ENCODE measurements at regions not wholly inside any gene's neighbourhood (a gene's known extent, or its start where the extent isn't known, plus 50 kb on each side); places are given as distances from the start of the nearest gene placed in this dataset.
"Not testable (repeated sequence)": the region's sequence is repeated elsewhere in the genome, so short reads cannot be mapped to it uniquely, and the experiment has no call there.

DNA sequence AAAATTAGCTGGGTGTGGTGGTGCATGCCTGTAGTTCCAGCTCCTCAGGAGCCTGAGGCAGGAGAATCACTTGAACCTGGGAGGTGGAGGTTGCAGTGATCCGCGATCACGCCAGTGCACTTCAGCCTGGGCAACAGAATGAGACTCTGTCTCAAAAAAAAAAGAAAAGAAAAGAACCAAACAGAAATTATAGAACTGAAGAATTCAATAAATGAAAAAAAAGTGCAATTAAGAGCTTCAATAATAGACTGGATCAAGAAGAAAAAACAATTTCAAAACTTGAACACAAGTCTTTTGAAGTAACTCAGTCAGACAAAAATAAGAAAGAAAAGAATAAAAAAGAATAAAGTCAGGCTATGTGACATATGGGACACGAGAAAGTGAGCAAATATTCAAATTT, 175.8 kb upstream of the ZSWIM2 start:
- no peak overlapping the region for H3K4me3 ChIP-seq (ENCODE audit: low read length)
- no peaks in the 10 kb centered on the region for H3K4me1 ChIP-seq (ENCODE audit: insufficient read depth, low read length)
- Mint-ChIP-seq H3K4me1 (no peaks in the 10 kb centered on the region), H3K27me3 (no peaks in the 10 kb centered on the region), H3K4me3 (no peak overlapping the region), H3K27ac (no peak overlapping the region), H3K36me3 (no peaks in the 10 kb centered on the region), H3K9me3 (peaks cover 13 to 27% (median 17%) of the 10 kb centered on the region in 5 donors)
- no peaks in the 10 kb centered on the region for H3K27me3 ChIP-seq (ENCODE audit: insufficient read depth, low read length, poor library complexity, severe bottlenecking)
- CTCF ChIA-PET, result no interaction called here
- H3K36me3 ChIP-seq (ENCODE audit: insufficient read depth, low read length), result no peaks in the 10 kb centered on the region
- no peaks in the 10 kb centered on the region for H3K9me3 ChIP-seq (ENCODE audit: low read length)
- POLR2A ChIA-PET, result no interaction called here
- no peak overlapping the region for H3K27ac ChIP-seq (ENCODE audit: low read depth, low read length)
- DNase-seq, result no peak

DNA sequence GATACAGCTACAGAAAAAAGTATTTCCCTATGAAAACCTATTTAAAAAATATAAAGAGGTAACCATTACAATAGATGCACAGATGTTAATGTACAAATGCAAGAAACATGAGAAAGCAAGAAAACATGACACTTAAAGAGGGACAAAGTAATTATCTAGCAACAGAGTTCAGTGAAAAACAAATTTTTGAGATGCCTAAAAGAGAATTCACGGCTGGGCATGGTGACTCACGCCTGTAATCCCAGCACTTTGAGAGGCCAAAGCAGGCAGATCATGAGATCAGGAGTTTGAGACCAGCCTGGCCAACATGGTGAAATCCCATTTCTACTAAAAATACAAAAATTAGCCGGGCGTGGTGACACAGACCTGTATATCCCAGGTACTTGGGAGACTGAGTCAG, 175.0 kb upstream of the ZSWIM2 start:
- H3K27ac Mint-ChIP-seq; POLR2A ChIA-PET; DNase-seq; H3K36me3 ChIP-seq (ENCODE audit: insufficient read depth, low read length); H3K27me3 Mint-ChIP-seq; H3K4me1 ChIP-seq (ENCODE audit: insufficient read depth, low read length); H3K27me3 ChIP-seq (ENCODE audit: insufficient read depth, low read length, poor library complexity, severe bottlenecking); CTCF ChIA-PET; H3K4me1 Mint-ChIP-seq; H3K27ac ChIP-seq (ENCODE audit: low read depth, low read length); H3K4me3 ChIP-seq (ENCODE audit: low read length); H3K36me3 Mint-ChIP-seq; H3K9me3 ChIP-seq (ENCODE audit: low read length); H3K4me3 Mint-ChIP-seq: not testable (repeated sequence)
- H3K9me3 Mint-ChIP-seq, result peaks cover 9 to 24% (median 17%) of the 10 kb centered on the region in 5 donors

DNA sequence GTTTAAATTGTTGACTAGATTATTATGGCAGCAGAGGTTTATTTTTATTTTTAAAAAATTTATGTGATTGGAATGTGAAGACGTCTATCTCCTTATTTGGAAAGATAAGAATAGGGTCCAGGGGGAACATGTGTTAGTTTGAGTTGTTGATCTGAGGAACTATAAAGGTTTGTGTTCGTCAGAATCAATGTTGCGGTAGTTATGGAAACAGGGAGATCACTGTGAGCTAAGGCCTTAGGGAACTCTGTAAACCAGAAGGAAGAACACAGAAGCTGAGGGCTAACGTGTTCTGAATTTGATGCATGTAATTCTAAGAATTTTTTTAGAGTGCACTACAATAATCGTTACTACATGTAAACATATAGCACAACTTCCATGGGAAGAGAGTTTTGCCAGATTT, 168.5 kb upstream of the ZSWIM2 start:
- H3K4me1 Mint-ChIP-seq, result no peaks in the 10 kb centered on the region
- no peaks in the 10 kb centered on the region for H3K4me1 ChIP-seq (ENCODE audit: insufficient read depth, low read length)

DNA sequence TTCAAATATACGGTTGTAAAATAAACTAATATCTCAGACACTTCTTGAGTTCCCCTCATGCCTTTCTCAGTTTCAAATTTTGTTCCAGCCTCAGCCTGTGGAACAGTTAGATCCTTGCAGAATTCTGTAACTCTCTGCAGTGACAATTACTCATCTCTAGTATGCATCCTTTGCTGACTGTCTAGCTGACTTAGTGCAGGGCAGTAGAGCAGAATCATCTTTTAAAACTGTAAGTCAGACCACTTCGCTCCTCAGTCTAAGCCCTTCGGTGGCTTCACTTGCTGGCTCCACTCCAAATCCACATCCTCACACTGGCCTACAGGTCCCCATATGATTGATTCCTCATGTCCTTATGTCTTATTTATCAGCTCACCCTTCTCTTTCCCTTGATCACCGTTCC, 164.1 kb upstream of the ZSWIM2 start:
- H3K36me3 Mint-ChIP-seq, result no peaks in the 10 kb centered on the region
- H3K4me3 Mint-ChIP-seq, result no peak overlapping the region
- H3K4me3 ChIP-seq (ENCODE audit: low read length), result no peak overlapping the region
- no peaks in the 10 kb centered on the region for H3K36me3 ChIP-seq (ENCODE audit: insufficient read depth, low read length)
- no peak for DNase-seq
- H3K4me1 ChIP-seq (ENCODE audit: insufficient read depth, low read length), result no peaks in the 10 kb centered on the region
- H3K9me3 Mint-ChIP-seq, result peaks cover 0 to 8% (median 0%) of the 10 kb centered on the region in 5 donors
- no peaks in the 10 kb centered on the region for H3K9me3 ChIP-seq (ENCODE audit: low read length)
- no peaks in the 10 kb centered on the region for H3K27me3 Mint-ChIP-seq
- no peaks in the 10 kb centered on the region for H3K27me3 ChIP-seq (ENCODE audit: insufficient read depth, low read length, poor library complexity, severe bottlenecking)
- POLR2A ChIA-PET, result no interaction called here
- H3K4me1 Mint-ChIP-seq, result no peaks in the 10 kb centered on the region
- CTCF ChIA-PET, result no interaction called here
- H3K27ac Mint-ChIP-seq, result no peak overlapping the region
- H3K27ac ChIP-seq (ENCODE audit: low read depth, low read length), result no peak overlapping the region

More for the DNA sequence above, 168.5 kb upstream of the ZSWIM2 start:
- Mint-ChIP-seq H3K27ac (no peak overlapping the region), H3K36me3 (no peaks in the 10 kb centered on the region), H3K27me3 (no peaks in the 10 kb centered on the region), H3K4me3 (no peak overlapping the region), H3K9me3 (peaks cover 0 to 8% (median 3%) of the 10 kb centered on the region in 5 donors)
- CTCF ChIA-PET, result no interaction called here
- DNase-seq, result no peak
- Histone ChIP-seq H3K27ac (ENCODE audit: low read depth, low read length) (no peak overlapping the region), H3K9me3 (ENCODE audit: low read length) (no peaks in the 10 kb centered on the region), H3K4me3 (ENCODE audit: low read length) (no peak overlapping the region), H3K36me3 (ENCODE audit: insufficient read depth, low read length) (no peaks in the 10 kb centered on the region), H3K27me3 (ENCODE audit: insufficient read depth, low read length, poor library complexity, severe bottlenecking) (no peaks in the 10 kb centered on the region)
- POLR2A ChIA-PET, result no interaction called here

DNA sequence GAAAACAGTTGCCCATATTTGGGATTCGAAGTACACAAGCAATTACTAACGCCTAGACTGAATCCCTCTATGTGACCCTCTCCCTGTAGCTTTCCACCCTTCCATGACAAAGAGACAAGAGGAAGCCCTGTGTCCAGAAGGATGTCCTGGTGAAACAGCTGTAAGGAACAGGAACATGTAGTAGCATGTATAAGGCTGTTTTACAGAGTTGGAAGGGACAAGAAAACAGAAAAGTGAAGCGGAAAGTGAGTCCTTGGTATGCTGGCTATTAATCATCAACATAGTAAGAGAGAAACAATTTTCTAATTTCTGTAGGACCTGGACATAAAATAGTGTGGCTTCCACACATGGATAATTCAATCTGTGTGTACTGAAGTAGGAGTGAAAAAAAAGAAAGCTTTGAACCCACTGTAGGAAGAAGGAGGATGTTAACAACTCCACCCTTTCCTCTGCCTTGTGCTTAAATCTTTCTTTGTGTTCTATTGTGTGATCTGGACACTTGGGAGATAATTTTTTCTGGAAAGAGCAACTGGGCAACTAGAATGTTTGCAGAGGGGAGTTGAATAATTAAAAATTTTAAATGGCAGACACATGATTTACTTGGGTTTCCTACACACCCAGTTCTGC, 162.3 kb upstream of the ZSWIM2 start:
- H3K4me3 Mint-ChIP-seq, result no peak overlapping the region
- POLR2A ChIA-PET, result no interaction called here
- no peaks in the 10 kb centered on the region for H3K4me1 ChIP-seq (ENCODE audit: insufficient read depth, low read length)
- no peaks in the 10 kb centered on the region for H3K9me3 ChIP-seq (ENCODE audit: low read length)
- H3K27me3 ChIP-seq (ENCODE audit: insufficient read depth, low read length, poor library complexity, severe bottlenecking), result no peaks in the 10 kb centered on the region
- no peaks in the 10 kb centered on the region for H3K36me3 ChIP-seq (ENCODE audit: insufficient read depth, low read length)
- no peaks in the 10 kb centered on the region for H3K4me1 Mint-ChIP-seq
- peaks cover 0 to 4% (median 0%) of the 10 kb centered on the region in 5 donors for H3K9me3 Mint-ChIP-seq
- H3K27ac ChIP-seq (ENCODE audit: low read depth, low read length), result no peak overlapping the region
- CTCF ChIA-PET, result no interaction called here
- DNase-seq, result no peak
- H3K4me3 ChIP-seq (ENCODE audit: low read length), result no peak overlapping the region
- no peaks in the 10 kb centered on the region for H3K36me3 Mint-ChIP-seq
- no peak overlapping the region for H3K27ac Mint-ChIP-seq
- no peaks in the 10 kb centered on the region for H3K27me3 Mint-ChIP-seq

DNA sequence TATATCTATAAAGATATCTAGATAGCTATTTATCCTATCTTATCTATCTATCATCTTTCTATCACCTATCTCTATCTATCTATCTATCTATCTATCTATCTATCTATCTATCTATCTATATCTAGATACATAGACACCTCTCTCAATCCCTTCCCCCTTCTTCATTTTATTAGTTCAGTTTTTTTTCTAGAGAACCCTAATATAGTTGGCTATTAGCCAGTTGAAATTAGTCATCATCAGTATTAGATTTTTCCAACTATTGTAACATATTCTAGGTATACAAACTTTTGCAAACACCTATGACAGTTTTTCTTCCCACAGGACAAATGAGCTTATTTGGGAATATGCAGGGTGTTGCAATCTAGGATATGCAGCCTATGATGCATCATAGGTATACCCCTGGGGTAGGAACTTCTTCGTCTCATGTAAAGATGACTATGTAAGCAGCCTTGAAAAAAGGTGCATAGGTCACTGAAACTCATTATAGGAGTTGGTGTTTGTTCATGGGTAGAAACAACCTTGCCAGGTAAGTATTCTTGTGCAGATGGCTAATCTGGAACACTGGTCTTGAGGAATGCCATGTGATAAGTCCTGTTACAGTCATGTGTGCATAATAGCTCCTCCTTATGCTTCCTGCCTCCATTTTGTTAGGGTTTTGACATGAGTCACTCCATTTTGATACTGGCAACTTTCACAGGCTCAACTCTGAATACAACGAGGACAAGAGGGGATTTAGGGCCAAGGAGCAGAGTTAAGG, 160.7 kb upstream of the ZSWIM2 start:
- Histone ChIP-seq H3K4me1 (ENCODE audit: insufficient read depth, low read length) (no peaks in the 10 kb centered on the region), H3K9me3 (ENCODE audit: low read length) (no peaks in the 10 kb centered on the region), H3K36me3 (ENCODE audit: insufficient read depth, low read length) (no peaks in the 10 kb centered on the region), H3K27me3 (ENCODE audit: insufficient read depth, low read length, poor library complexity, severe bottlenecking) (no peaks in the 10 kb centered on the region), H3K4me3 (ENCODE audit: low read length) (no peak overlapping the region), H3K27ac (ENCODE audit: low read depth, low read length) (no peak overlapping the region)
- H3K9me3 Mint-ChIP-seq, result no peaks in the 10 kb centered on the region
- H3K27ac Mint-ChIP-seq, result peak overlapping the region in 1 of 8 donors; percentile 48
- ChIA-PET POLR2A (no interaction called here), CTCF (no interaction called here)
- H3K27me3 Mint-ChIP-seq, result no peaks in the 10 kb centered on the region
- H3K36me3 Mint-ChIP-seq, result no peaks in the 10 kb centered on the region
- no peak overlapping the region for H3K4me3 Mint-ChIP-seq
- H3K4me1 Mint-ChIP-seq, result no peaks in the 10 kb centered on the region
- DNase-seq, result no peak

DNA sequence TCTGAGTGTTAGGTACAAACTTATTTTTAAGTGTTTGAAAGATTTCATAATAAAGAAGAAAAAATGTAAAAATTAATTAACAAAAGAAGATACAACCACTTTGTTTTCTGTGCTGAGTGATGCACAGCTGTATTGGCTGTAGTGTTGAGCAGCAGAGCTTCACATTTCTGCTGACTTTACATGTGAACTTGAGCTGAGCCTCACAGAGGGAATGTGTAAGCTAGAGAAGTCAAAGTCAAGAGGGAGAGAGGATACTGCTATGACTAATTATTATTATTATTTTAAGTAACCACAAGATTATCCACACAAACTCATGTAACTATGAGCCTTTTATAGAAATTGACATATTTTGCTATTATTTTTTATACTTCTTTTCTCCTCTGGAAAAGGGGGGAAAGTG, 159.1 kb upstream of the ZSWIM2 start:
- H3K4me3 ChIP-seq (ENCODE audit: low read length), result no peak overlapping the region
- H3K9me3 Mint-ChIP-seq, result peaks cover 0 to 2% (median 0%) of the 10 kb centered on the region in 5 donors
- no peaks in the 10 kb centered on the region for H3K36me3 ChIP-seq (ENCODE audit: insufficient read depth, low read length)
- no peak for DNase-seq
- H3K27me3 Mint-ChIP-seq, result no peaks in the 10 kb centered on the region
- H3K4me1 ChIP-seq (ENCODE audit: insufficient read depth, low read length), result no peaks in the 10 kb centered on the region
- ChIA-PET CTCF (no interaction called here), POLR2A (no interaction called here)
- H3K9me3 ChIP-seq (ENCODE audit: low read length), result no peaks in the 10 kb centered on the region
- H3K4me1 Mint-ChIP-seq, result no peaks in the 10 kb centered on the region
- no peak overlapping the region for H3K27ac ChIP-seq (ENCODE audit: low read depth, low read length)
- no peak overlapping the region for H3K4me3 Mint-ChIP-seq
- no peaks in the 10 kb centered on the region for H3K36me3 Mint-ChIP-seq
- no peak overlapping the region for H3K27ac Mint-ChIP-seq
- no peaks in the 10 kb centered on the region for H3K27me3 ChIP-seq (ENCODE audit: insufficient read depth, low read length, poor library complexity, severe bottlenecking)

DNA sequence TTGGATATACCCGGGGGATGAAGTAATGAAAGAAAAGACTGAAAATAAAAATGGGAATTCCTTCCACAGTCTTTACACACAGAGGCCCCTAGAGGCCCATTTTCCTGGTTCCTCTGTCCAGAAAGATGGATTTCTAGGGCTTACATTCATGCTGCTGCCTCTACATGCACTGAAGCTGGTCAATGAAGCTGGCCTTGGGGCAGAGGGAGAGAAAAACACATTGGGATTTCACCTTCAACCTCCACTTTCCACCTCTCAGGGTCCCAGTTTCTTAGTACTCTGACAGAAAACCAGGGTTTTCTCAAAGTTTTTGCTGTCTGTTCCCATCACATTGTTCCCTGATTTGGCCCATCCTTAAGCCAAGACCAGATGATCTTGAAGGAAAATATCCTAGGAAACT, 154.6 kb upstream of the ZSWIM2 start:
- Histone ChIP-seq H3K4me3 (ENCODE audit: low read length) (peak overlapping the region; percentile 29), H3K9me3 (ENCODE audit: low read length) (no peaks in the 10 kb centered on the region), H3K27me3 (ENCODE audit: insufficient read depth, low read length, poor library complexity, severe bottlenecking) (no peaks in the 10 kb centered on the region), H3K4me1 (ENCODE audit: insufficient read depth, low read length) (no peaks in the 10 kb centered on the region), H3K27ac (ENCODE audit: low read depth, low read length) (peak overlapping the region; percentile 59), H3K36me3 (ENCODE audit: insufficient read depth, low read length) (no peaks in the 10 kb centered on the region)
- peak overlapping the region in 1 of 8 donors; percentile 38 for H3K27ac Mint-ChIP-seq
- POLR2A ChIA-PET, result no interaction called here
- CTCF ChIA-PET, result no interaction called here
- no peaks in the 10 kb centered on the region for H3K27me3 Mint-ChIP-seq
- peaks cover 0 to 2% (median 0%) of the 10 kb centered on the region in 5 donors for H3K9me3 Mint-ChIP-seq
- no peak for DNase-seq
- H3K4me3 Mint-ChIP-seq, result peak overlapping the region in 1 of 7 donors; percentile 41
- peaks cover 0 to 3% (median 0%) of the 10 kb centered on the region in 3 donors for H3K36me3 Mint-ChIP-seq
- no peaks in the 10 kb centered on the region for H3K4me1 Mint-ChIP-seq

Data from CD8-positive, alpha-beta memory T cell (primary cell).